Astrocyte of the cerebellum (primary cell): ENCODE measurements at regions not wholly inside any gene's neighbourhood (a gene's known extent, or its start where the extent isn't known, plus 50 kb on each side); places are given as distances from the start of the nearest gene placed in this dataset.
"Not testable (repeated sequence)": the region's sequence is repeated elsewhere in the genome, so short reads cannot be mapped to it uniquely, and the experiment has no call there.

ENCODE experiments used
- DNase-seq: peaks from one replicate; pipeline ENCODE4 v3.0.0-alpha.2; 2011; ENCODE audit warnings: low read depth
- H3K4me3 ChIP-seq: 2 replicates; pipeline ENCODE4 v1.5.1; 2011; ENCODE audit warnings: mild to moderate bottlenecking, low read depth, low read length, moderate library complexity
- CTCF ChIP-seq: IDR thresholded peaks from 2 replicates; pipeline ENCODE4 v1.5.1; 2012; ENCODE audit warnings: low read length, low read depth, moderate library complexity, mild to moderate bottlenecking; ENCODE audit errors: missing control alignments
- in situ Hi-C: cut with HindIII; loops from 2 replicates; pipeline ENCODE4 v1.10.0; 2017; ENCODE audit warnings: low sequenced_read_pairs

GRCh38 chr5:111929867-111930266, 172.9 kb upstream of the NREP start:
- TF ChIP-seq CTCF, result no peak
- in situ Hi-C loops, result no loop called here
- no peak overlapping the region for H3K4me3 ChIP-seq
- no peak for DNase-seq

DNA sequence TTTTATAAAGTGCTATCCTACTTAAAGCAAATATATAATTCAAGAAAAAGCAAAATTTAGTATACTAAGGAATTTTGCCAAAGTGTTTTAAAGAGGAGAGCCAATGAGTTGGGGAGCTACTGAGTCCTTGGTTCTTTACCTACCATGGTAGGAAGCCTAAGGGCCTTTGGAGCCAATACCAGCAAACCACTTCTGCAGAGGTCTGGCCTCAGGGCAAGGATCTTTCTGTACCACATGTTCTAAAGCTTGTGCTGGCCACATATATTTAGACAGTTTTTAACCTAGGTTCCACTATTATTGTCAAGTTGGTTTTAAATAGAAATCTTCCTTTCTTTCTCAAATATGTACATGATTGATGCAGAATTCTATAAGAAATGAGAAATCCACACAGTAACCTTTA, 172.3 kb upstream of the NREP start:
- in situ Hi-C loops, result no loop called here
- no peak for DNase-seq
- TF ChIP-seq CTCF, result no peak
- H3K4me3 ChIP-seq, result no peak overlapping the region

DNA sequence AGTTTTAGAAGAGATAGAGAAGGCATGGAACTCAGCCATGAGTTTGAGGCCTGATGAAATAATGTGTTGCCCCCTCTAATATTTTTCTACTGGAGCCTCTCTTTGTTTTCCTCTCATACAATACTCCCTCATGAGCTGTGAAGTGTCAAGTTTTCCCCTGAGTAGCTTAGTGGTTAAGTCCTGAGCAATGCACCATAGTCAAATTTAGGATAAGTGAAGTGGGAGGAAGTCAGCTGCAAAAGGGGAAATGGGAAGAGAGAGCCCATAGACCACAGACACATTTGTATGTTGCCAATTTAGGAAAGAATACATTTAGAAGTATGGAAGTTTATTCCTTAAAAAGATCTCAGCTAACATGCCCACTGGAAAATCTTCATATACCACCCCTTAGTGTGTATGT, 171.5 kb upstream of the NREP start:
- H3K4me3 ChIP-seq, result no peak overlapping the region
- in situ Hi-C loops, result no loop called here
- no peak for TF ChIP-seq CTCF
- DNase-seq, result no peak

DNA sequence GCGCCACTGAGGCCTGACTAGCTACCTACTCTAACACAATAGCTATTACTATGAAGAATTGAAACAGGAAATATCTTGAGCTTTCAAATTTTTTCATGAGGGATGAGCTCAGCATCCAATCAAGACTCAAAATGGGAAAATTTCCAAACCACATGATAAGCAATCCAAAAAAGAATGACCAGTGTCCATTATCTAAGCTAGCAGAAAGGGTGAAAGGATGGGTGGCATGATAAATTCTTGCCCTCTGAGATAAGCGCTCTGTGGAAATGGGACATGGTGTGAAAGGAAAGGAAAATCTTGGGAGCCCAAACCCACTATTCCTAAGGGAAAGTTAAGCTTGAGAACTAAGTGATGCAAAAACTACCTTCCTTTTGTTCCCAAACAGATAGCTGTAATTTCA, 170.2 kb upstream of the NREP start:
- no peak for TF ChIP-seq CTCF
- DNase-seq, result no peak
- H3K4me3 ChIP-seq, result no peak overlapping the region
- in situ Hi-C loops, result no loop called here

DNA sequence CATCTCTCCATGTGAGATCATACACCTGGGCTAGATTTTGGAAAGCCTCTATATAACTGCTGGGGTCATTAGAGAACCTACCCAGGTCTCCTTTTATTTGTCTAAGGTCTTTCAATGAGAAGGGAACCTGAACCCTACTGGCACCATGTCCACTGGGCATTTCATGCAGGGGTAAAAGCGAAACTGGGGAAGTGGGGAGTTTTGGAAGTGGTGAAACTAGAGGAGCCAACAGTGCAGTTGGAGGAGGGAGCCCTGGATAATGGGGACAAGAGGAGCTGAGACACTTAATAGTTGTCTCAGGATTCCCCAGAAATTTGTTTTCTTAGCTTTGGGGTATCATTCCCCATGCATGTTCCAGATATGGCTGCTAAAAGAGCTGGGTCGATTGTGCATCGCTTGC, 169.0 kb upstream of the NREP start:
- no peak for DNase-seq
- H3K4me3 ChIP-seq, result no peak overlapping the region
- in situ Hi-C loops, result no loop called here
- no peak for TF ChIP-seq CTCF

DNA sequence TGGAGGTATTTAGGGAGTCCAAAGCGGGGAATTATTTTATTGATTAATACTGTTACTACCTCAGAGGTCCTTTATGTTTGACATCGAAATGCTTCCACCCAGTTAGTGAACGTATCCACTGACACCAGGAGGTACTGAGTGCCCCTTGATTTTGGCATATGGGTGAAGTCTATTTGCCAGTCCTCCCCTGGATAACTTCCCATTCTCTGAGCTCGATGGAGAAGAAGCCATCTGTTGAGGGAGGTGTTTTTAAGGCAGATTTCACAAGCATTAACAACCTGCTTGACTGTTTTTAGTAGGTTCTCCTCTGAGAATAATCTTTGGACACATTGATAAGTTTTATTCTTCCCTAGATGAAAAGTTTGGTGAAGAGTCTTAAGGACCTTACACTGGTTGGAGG, 165.3 kb upstream of the NREP start:
- DNase-seq, result no peak
- no peak for TF ChIP-seq CTCF
- no peak overlapping the region for H3K4me3 ChIP-seq
- in situ Hi-C loops, result no loop called here

GRCh38 chr5:111921691-111922090, 164.7 kb upstream of the NREP start:
- DNase-seq, in situ Hi-C loops, H3K4me3 ChIP-seq: not testable (repeated sequence)
